GM23338 (cell line): ENCODE measurements at regions not wholly inside any gene's neighbourhood (a gene's known extent, or its start where the extent isn't known, plus 50 kb on each side); places are given as distances from the start of the nearest gene placed in this dataset.

Experiments used
- ATAC-seq: fragments of 200-7000 bp; cut with Tn5 transposase; 3 replicates; pipeline ENCODE4 v1.9.1; 2020
- DNase-seq: peaks from one replicate; pipeline ENCODE4 v3.0.0-alpha.2; 2015; ENCODE audit warnings: low spot score
- H2AFZ ChIP-seq: fragments of 200-600 bp; sonication (generic); 2 replicates; pipeline ENCODE4 v1.8.0; 2016; ENCODE audit warnings: antibody characterized with exemption, mild to moderate bottlenecking, moderate library complexity
- H3F3A ChIP-seq: fragments of 200-600 bp; sonication (generic); replicated peaks from 2 replicates; pipeline ENCODE4 v1.8.0; 2017; ENCODE audit warnings: antibody characterized with exemption, mixed run types, low read depth
- H3K27ac ChIP-seq: fragments of 200-600 bp; sonication (generic); 2 replicates; pipeline ENCODE4 v1.6.1; 2016; ENCODE audit warnings: low read depth
- H3K27me3 ChIP-seq: fragments of 200-600 bp; sonication (generic); 2 replicates; pipeline ENCODE4 v1.8.0; 2016; ENCODE audit warnings: mild to moderate bottlenecking, mixed run types, moderate library complexity; ENCODE audit not compliant: insufficient read depth
- H3K36me3 ChIP-seq: fragments of 200-600 bp; sonication (generic); 2 replicates; pipeline ENCODE4 v1.8.0; 2016; ENCODE audit warnings: mild to moderate bottlenecking; ENCODE audit not compliant: insufficient read depth
- H3K4me1 ChIP-seq: fragments of 200-600 bp; sonication (generic); 2 replicates; pipeline ENCODE4 v1.8.0; 2016; ENCODE audit warnings: mild to moderate bottlenecking, moderate library complexity; ENCODE audit not compliant: insufficient read depth
- H3K4me2 ChIP-seq: fragments of 200-600 bp; sonication (generic); 2 replicates; pipeline ENCODE4 v1.7.1; 2017; ENCODE audit warnings: mixed run types
- H3K4me3 ChIP-seq: fragments of 200-600 bp; sonication (generic); 2 replicates; pipeline ENCODE4 v1.6.1; 2016; ENCODE audit warnings: mixed run types
- H3K79me2 ChIP-seq: fragments of 200-600 bp; sonication (generic); replicated peaks from 2 replicates; pipeline ENCODE4 v1.8.0; 2017; ENCODE audit warnings: mild to moderate bottlenecking; ENCODE audit not compliant: insufficient read depth
- H3K9me2 ChIP-seq: fragments of 200-600 bp; sonication (generic); 2 replicates; pipeline ENCODE4 v1.8.0; 2017; ENCODE audit not compliant: insufficient read depth
- H4K20me1 ChIP-seq: fragments of 200-600 bp; sonication (generic); replicated peaks from 2 replicates; pipeline ENCODE4 v1.8.0; 2017; ENCODE audit warnings: mild to moderate bottlenecking; ENCODE audit not compliant: insufficient read depth
- H3K27ac Mint-ChIP-seq: 2 replicates; pipeline ENCODE4 v1.8.0; 2020; ENCODE audit warnings: inconsistent platforms, mild to moderate bottlenecking, moderate library complexity, mixed read lengths
- H3K27me3 Mint-ChIP-seq: 3 replicates; pipeline ENCODE4 v1.8.0; 2022; ENCODE audit warnings: low read depth, mild to moderate bottlenecking, moderate library complexity, mixed read lengths, inconsistent platforms; ENCODE audit not compliant: insufficient read depth, poor library complexity
- H3K36me3 Mint-ChIP-seq: 3 replicates; pipeline ENCODE4 v1.8.0; 2021; ENCODE audit warnings: low read depth, mild to moderate bottlenecking, inconsistent platforms, moderate library complexity, mixed read lengths
- H3K4me1 Mint-ChIP-seq: 3 replicates; pipeline ENCODE4 v1.8.0; 2020; ENCODE audit warnings: mild to moderate bottlenecking, inconsistent platforms, mixed read lengths
- H3K4me3 Mint-ChIP-seq: 3 replicates; pipeline ENCODE4 v1.8.0; 2021; ENCODE audit warnings: moderate library complexity, mild to moderate bottlenecking, inconsistent platforms, mixed read lengths
- H3K9me3 Mint-ChIP-seq: 3 replicates; pipeline ENCODE4 v1.8.0; 2020; ENCODE audit warnings: moderate library complexity, mild to moderate bottlenecking, inconsistent platforms, mixed read lengths
- CTCF ChIP-seq, 2 experiments: fragments of 200-600 bp in 1 of 2; sonication (generic) in 1 of 2; conservative IDR thresholded peaks; 2 replicates each; pipeline versions ENCODE4 v1.5.1 to v1.6.1; 2016 to 2017; ENCODE audit warnings: antibody characterized with exemption in 2 of 2, low read depth in 2 of 2, mild to moderate bottlenecking in 2 of 2, moderate library complexity in 1 of 2
- ETS1 ChIP-seq: IDR thresholded peaks from 2 replicates; pipeline ENCODE4 v1.6.1; 2016; ENCODE audit warnings: antibody characterized with exemption
- EZH2 ChIP-seq: fragments of 200-600 bp; sonication (generic); IDR thresholded peaks from one replicate; pipeline ENCODE4 v1.8.0; 2017; ENCODE audit warnings: antibody characterized with exemption, mild to moderate bottlenecking, low read depth; ENCODE audit not compliant: unreplicated experiment
- JUNB ChIP-seq: IDR thresholded peaks from one replicate; pipeline ENCODE4 v1.6.1; 2016; ENCODE audit warnings: antibody characterized with exemption; ENCODE audit not compliant: unreplicated experiment
- STAT1 ChIP-seq: IDR thresholded peaks from one replicate; pipeline ENCODE4 v1.6.1; 2016; ENCODE audit warnings: antibody characterized with exemption; ENCODE audit not compliant: unreplicated experiment
- ZNF114 ChIP-seq: fragments of 250-450 bp; sonication (Bioruptor Pico); IDR thresholded peaks from 2 replicates; pipeline ENCODE4 v1.5.0; 2020; ENCODE audit warnings: mild to moderate bottlenecking, moderate library complexity
- ZNF462 ChIP-seq: fragments of 250-450 bp; sonication (Bioruptor Pico); IDR thresholded peaks from 2 replicates; pipeline ENCODE4 v1.5.0; 2020; ENCODE audit warnings: mild to moderate bottlenecking, moderate library complexity

GRCh38 chr17:68759343-68760140 is 158.4 kb upstream of the FAM20A start:
- ATAC-seq (peak; percentile 98), DNase-seq (peak; percentile 97)
- TF ChIP-seq STAT1 (no peak), ETS1 (no peak), EZH2 (no peak), ZNF114 (CRISPR knock-in tag) (no peak), CTCF (conservative IDR thresholded peaks at IDR 0.05; ENCODE audit: low read depth in 2 of 2) (peak; percentile 95 to 96), ZNF462 (CRISPR knock-in tag) (peak; percentile 60; the same call in 1 of the 2 replicates), JUNB (no peak)
- H3F3A ChIP-seq = no peaks in the 10 kb centered on the region
- H3K27me3 ChIP-seq = no peaks in the 10 kb centered on the region
- H2AFZ ChIP-seq = peak overlapping the region; percentile 45
- peaks cover 11% of the 10 kb centered on the region; the same call in 1 of the 3 replicates for H3K36me3 Mint-ChIP-seq
- H3K27ac ChIP-seq = peak overlapping the region; percentile 17; the same call in 1 of the 2 replicates
- 0 out of 2 replicates have a peak, but pooled peaks cover under 1% of the 10 kb centered on the region for H3K9me2 ChIP-seq
- peaks cover 13% of the 10 kb centered on the region; the same call in 2 of the 3 replicates for H3K4me1 Mint-ChIP-seq
- H4K20me1 ChIP-seq = no peaks in the 10 kb centered on the region; the same call in 1 of the 2 replicates
- H3K27ac Mint-ChIP-seq = peak overlapping the region; percentile 99
- peaks cover 3% of the 10 kb centered on the region for H3K27me3 Mint-ChIP-seq
- 0 out of 2 replicates have a peak overlapping the region, but pooled peaks have one; percentile 8 for H3K4me2 ChIP-seq
- H3K36me3 ChIP-seq = no peaks in the 10 kb centered on the region; the same call in 1 of the 2 replicates
- H3K4me3 ChIP-seq = no peak overlapping the region
- H3K9me3 Mint-ChIP-seq = peaks cover 19% of the 10 kb centered on the region
- no peaks in the 10 kb centered on the region for H3K79me2 ChIP-seq
- H3K4me1 ChIP-seq = peaks cover 7% of the 10 kb centered on the region; the same call in 1 of the 2 replicates
- no peak overlapping the region for H3K4me3 Mint-ChIP-seq
